NCI-H526 (cell line): ENCODE measurements at regions not wholly inside any gene's neighbourhood (a gene's known extent, or its start where the extent isn't known, plus 50 kb on each side); places are given as distances from the start of the nearest gene placed in this dataset.

Experiments used
- DNase-seq, 2 experiments: peaks; one replicate each; lab custom pipeline; 2025; lab: John Stamatoyannopoulos, UW

GRCh38 chr12:92089559-92089958 is 56.1 kb downstream of the BTG1 start:
- DNase-seq: no peak

DNA sequence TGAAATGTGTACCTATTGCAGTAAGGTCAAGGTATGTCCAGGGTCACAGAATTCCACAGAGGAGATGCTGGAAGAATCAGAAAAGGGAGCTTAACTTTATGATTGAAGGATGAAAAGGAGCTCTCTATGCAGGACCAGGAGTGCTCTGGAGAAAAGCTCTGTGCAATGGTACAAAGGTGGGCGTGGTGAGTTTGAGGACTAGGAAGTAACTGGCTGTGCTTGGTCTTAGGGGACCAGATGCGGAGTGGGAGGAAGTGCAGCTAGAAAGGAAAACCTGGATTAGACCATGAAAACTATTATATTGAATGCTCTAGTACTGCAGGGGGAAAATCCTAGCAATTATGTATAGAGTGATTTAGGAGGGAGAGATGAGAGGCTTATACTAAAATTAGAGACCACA is 56.8 kb downstream of the BTG1 start:
- DNase-seq: no peak

GRCh38 chr12:92085736-92086040 is 60.0 kb downstream of the BTG1 start:
- DNase-seq: no peak

DNA sequence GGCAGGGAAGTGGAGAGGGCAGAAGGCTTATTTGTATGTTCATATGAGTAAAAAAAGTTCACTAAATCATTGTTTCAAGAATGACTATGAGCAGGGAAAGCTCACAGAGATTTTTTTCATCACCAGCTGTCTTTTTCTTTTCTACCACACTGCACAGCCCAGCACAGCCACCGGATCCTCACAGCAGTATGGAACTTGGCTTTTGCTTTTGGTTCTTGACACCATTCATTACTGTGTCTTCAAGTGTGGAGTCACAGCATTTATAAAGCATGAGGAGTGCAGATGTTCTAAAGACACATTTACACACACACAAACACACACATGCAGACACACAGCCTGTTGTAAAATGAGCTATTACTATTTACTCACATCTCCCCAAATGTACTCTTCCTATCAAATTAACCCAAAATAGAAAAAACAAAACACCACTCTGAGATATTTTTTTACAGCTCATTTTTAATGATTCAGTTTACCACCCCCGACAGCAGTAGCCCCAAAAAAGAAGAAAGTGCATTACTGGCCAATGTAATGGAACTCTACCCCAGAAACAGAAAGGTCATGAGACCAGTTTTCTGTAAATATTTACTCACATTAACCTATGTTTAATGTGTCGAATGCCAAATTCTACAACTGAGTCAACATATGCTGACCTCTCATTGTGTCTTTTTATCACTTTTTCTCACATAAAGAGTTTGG is 60.5 kb downstream of the BTG1 start:
- no peak for DNase-seq

- DNase-seq: peak in 1 of 2 experiments; percentile 22
Measured at GRCh38 chr12:92080911-92081285, 64.7 kb downstream of the BTG1 start.

DNA sequence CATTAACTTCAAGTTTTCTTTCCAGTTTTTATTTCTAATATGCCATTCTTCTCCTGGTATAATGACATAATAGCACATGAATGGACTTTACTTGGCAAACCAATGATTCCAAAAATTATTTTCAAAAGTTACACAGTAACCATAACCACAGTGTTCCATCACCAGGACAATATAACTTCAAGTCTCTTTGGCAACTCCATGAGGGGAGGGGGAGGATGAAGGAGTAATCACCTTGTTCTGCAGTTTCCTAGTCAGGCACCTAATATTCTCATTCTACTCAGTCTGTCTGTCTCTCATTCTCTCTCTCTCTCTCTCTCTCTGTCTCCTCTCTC is 66.6 kb downstream of the BTG1 start:
- no peak for DNase-seq

DNA sequence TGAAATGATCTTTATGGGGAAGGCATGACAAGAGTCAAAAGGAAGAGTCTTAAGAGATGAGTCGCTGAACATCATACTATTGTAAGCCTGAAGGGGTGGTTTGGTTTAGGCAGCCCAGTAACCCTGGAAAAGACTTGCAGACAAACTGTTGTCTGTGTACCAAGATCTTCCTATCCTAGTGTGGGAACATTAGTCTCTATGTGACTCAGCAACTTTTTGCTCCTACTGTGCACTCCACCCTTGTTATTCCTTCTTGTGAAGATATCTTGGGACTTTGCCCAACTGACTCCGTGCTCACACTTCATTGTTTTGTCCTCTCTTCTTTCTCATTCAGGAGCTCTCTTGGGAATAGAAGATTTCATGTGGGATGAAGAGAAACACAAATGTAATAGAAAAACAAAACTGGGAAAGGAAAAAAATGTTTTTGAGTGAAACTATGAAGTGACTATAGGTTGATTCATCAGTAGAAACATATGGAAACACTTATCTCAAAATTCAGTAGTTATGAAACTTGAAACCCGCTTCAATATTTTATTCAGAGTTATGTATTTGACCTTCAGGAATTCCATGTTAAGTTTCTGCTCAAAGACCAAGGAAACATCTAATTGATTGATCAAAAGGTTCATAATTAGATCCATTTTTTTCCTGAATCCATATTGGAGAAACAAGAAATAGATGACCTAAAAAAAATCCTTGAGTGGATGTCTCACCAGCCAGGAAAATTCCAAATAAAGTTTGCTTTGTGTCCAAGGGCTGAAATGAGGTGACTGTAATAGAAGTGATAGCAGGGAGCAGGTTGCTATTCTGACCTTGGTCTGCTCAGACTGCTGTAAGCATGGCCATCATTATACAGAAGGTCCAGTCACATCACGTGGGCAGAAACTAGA is 67.2 kb downstream of the BTG1 start:
- DNase-seq: peak in 1 of 2 experiments; percentile 27

- no peak for DNase-seq
Measured at GRCh38 chr12:92077530-92077929, 68.1 kb downstream of the BTG1 start.

GRCh38 chr12:92076101-92076500 is 69.5 kb downstream of the BTG1 start:
- DNase-seq: peak in 1 of 2 experiments; percentile 30

GRCh38 chr12:92075425-92075914 is 70.2 kb downstream of the BTG1 start:
- DNase-seq: peak; percentile 76 to 86

DNA sequence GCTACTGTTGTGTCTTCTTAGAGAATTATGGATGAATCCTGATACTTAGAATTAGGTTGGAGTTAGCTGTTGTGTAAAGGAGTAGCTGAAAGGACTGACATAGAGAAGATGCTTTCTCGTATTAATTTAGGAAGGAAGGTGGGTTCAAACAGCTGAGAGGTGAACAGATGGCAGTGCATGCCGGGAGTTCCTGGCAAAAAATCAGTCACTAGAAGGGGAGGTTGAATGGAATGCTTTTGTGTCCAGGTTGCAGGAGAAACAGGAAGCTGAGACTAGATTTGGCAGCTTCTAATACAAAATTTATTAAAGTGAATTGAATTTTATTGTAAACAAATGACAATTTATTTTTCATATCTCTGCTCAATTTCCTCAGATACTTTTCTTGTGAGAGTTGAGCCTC is 70.8 kb downstream of the BTG1 start:
- DNase-seq: peak in 1 of 2 experiments; percentile 10

- no peak for DNase-seq
Measured at GRCh38 chr12:92073094-92073493, 72.6 kb downstream of the BTG1 start.

DNA sequence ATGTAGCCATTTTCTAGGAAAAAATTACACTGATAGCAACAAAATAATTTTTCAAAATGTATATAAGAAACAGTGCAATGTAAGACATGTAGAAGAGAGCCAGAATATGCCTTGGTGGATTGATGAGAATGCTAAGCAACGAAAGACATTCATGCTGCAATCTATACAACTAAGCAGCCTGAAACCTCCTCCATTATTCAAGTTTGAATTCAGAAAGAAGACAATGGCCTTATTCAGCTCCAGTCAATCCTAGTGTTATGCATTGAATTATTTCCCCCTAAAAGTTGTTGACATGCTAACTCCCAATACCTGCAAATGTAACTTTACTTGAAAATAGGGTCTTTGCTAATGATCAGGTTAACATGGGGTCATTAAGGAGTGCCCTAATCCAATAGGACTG is 73.5 kb downstream of the BTG1 start:
- no peak for DNase-seq

GRCh38 chr12:92070864-92071445 is 74.7 kb downstream of the BTG1 start:
- no peak for DNase-seq

GRCh38 chr12:92070054-92070863 is 75.4 kb downstream of the BTG1 start:
- no peak for DNase-seq

GRCh38 chr12:92068459-92068858 is 77.2 kb downstream of the BTG1 start:
- DNase-seq: peak in 1 of 2 experiments; percentile 25

DNA sequence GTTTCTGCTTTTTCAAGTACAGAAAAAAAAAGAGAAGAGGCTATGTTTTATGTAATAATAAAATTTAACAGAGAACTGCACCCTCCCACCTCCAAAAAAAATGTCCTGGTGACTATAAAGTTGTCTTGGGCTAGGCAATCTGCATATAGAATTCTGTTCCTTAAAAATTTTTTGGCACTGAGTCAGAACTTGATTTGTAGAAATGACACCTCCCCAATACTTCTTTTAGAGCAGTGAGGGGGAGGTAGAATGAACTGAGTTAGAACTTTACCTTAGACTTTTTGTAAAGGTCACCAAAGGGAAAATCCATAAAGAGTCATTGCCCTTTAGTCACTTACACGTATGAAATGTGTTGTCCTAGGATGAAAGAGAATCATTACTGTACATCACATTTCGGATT is 80.0 kb downstream of the BTG1 start:
- DNase-seq: no peak

GRCh38 chr12:92065018-92065499 is 80.6 kb downstream of the BTG1 start:
- DNase-seq: peak; percentile 79 to 86

- DNase-seq: no peak
Measured at GRCh38 chr12:92064422-92064821, 81.2 kb downstream of the BTG1 start.

GRCh38 chr12:92063641-92064040 is 82.0 kb downstream of the BTG1 start:
- no peak for DNase-seq

DNA sequence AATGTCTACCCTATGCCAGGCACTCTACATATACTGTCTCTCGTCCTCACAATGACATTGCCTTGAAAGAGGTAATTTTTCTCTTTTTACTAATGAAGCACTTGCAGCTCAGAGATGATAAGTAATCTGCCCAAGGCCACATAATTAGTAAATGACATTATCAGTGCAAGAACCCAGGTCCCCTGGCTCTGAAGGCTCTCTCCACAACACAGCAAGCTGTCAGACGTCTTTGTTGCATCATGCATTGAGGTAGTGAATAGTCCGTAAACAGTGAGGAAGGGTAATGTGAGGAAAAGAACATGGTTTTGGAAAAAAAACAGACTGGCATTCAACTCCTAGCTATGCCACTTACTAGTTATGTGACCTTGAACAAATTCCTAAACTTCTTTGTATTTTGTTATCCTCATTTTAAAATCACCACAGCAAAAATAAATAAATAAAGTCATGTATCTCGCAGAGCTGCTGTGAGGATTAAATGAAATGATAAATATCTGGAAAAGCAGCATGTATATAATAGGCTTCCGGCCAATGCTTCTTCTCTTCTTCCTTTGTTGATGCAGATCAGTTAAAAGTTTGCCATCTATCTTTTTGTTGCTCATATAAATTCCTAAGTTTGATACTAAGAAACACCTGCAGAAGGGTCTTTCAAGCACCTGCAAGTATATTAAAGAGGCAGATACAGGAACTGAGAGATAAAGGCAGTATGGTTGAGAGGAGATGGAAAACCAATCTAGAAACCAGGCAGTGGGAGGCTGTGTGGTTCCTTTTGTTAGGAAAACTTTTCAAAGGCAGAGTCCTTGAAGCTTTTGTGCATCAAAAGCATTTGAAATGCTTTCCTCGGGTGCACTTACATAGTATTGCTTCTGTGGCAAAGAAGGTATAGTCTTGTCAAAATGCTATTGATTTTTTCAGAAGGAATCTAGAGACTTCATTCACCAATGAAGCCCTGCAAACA is 82.8 kb downstream of the BTG1 start:
- no peak for DNase-seq
